ENCODE measurements at regions not wholly inside any gene's neighbourhood (a gene's known extent, or its start where the extent isn't known, plus 50 kb on each side); places are given as distances from the start of the nearest gene placed in this dataset.
"Not testable (repeated sequence)": the region's sequence is repeated elsewhere in the genome, so short reads cannot be mapped to it uniquely, and the experiment has no call there.

DNA sequence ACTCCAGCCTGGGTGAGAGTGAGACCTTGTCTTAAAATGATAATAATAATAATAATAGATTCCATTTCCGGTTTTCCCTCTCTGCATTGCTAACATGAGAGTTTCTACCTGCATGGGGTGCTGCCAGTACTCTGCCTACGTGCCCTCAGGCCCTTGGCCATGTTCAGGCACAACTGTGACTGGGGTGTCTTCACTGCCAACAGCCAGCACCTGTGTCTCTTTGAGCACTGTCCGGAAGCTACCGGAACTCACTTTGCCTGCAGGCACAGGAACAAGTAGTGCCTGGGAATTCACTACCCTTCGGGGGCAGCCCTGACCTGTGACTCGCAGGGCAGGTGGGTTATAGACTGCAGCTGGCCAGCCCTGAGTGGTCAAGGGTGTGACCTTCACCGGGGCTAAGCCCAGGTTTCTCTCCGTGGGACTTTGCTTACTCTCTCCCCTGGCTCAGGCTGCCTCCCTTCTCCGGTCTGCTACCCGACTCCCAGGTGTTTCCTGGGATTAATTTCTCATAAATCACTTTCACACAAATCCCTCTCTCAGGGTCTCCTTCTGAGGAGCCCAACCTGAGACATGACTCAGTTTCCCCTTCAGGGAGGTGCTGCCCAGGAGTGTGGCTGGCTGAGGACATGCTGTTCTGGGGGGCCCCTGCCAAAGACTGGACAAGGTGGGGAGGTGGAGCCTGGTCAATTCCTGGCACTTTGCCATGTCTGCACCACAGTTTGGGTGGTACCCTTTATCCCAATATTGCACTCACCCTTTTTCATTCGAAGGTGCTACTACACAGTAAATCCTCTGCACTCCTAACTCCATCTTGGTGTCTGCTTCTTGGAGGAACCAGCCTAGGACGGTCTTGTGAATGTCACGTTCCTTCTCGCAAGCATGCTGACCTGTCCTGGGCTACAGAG lies 79.5 kb upstream of the RALGAPA2 start:
- no peak for DNase-seq

DNA sequence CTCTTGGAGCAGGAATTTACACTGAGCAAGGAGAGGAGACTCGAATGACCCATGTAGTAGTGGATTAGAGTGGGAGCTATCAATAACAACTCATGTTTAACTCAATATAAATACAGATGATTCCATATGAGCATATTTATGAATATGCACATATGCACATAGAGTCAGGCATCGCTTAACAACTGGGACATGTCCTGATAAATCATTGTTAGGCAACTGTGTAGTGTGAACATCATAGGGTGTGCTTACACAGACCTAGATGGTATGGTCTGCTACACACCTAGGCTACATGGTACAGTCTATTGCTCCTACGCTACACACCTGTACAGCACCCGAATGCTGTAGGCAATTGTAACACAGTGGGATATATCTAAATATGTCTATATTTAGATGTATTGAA lies 75.9 kb upstream of the RALGAPA2 start:
- no peak for DNase-seq

DNA sequence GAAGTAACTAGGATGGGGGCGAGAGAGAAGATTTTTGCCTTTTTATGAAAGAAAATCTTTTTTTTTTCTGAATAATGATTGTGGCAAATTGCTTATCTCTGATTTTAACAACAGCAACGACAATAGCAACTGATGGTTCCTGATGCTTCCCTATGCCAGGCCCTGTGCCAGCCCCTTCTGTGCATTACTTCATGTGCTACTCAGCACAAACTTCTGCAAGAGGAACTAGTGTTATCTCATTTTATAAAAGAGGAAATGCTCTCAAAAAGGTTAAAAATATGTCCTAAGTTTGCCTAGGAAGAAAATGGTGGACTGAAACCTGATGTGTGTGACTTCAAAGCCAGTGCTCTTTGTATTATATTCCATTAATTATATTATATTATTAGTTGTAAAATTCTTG lies 74.0 kb upstream of the RALGAPA2 start:
- DNase-seq, result no peak

DNA sequence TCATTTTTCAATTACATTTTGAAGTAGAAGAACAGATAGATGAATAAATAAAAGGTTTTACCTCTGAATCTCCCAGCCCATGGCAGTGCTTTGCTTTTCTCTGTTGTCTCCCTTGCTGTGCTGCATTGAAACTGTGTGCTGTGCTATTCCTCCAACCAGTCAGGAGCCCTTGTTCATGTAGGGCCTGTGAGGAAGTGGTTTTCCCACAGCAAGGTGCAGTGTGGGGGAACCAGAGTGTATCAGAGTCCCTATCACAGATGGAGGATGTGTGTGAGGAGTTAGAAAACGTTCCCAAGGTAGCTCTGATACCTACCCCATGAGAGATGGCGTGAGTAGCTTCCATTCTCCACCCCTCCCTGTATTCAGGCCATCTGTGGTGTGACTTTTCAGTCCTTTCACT lies 72.8 kb upstream of the RALGAPA2 start:
- no peak for DNase-seq

DNA sequence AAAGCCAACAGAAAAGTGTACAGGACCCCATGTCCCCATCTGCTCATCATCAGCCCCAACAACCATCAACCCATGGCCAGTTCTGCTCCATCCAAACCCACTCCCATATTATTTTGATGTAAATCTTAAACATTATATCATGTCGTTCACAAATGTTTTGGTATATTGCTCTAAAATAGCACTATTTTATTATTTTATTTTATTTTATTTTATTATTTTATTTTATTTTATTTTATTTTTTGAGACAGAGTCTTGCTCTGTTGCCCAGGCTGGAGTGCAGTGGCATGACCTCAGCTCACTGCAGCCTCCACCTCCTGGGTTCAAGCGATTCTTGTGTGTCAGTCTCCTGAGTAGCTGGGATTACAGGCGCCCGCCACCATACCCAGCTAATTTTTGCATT lies 72.0 kb upstream of the RALGAPA2 start:
- DNase-seq, result not testable (repeated sequence)

DNA sequence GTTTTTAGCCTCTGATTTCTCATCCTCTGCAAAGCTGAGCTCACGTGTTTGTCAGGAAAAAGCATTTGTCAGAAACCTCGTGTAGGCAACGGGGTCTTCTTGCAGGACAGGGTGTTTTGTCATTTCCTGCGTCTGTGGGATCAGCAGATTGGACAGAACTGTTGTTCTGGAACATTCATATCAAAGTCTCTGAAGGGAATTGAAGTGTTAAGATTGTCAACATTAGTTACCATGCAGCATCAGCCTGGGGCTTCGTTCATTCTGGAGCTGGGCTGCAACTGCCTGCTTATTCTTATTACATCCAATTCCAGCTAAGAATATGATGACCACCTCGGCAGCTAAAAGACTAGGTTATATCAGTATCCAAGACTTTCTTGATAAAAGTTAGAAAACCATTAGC lies 71.0 kb upstream of the RALGAPA2 start:
- no peak for DNase-seq

DNA sequence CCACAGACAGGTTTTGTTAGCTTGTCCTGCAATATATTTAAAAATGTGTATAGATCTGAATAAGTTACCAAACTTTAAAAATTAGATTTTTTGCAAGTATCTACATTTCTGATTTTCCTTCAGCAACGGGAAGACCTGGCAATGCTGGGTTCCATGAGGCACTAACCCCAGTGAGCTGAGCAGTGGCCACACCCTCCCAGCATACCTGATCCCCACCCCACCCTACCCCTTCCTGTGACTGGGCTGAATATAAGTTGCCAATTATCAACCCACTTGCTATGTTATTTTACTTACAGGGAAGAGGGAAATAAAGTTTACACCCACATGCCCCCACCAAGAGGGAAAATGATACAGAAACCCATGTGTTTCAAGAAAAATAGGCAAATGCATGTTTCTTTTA lies 70.3 kb upstream of the RALGAPA2 start:
- no peak for DNase-seq

DNA sequence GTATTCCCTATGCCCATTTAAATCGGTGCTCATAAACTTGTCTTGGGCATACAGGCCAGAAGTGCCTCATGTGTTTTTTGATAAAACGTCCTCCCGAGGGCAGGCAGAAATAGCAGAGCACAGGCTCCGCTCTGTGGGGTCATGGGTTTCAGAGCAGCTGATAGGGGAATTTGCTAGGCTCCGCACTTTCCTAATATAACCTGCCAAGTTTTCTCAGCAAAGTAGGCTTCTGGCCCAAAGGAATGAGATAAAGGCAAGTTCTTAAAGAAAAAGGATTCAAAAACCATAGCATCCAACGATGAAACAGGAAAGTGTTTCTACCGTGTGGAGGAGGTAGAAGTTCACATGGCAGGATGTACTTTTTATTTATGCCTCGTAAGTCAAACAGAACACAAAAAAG lies 69.8 kb upstream of the RALGAPA2 start:
- DNase-seq, result no peak

DNA sequence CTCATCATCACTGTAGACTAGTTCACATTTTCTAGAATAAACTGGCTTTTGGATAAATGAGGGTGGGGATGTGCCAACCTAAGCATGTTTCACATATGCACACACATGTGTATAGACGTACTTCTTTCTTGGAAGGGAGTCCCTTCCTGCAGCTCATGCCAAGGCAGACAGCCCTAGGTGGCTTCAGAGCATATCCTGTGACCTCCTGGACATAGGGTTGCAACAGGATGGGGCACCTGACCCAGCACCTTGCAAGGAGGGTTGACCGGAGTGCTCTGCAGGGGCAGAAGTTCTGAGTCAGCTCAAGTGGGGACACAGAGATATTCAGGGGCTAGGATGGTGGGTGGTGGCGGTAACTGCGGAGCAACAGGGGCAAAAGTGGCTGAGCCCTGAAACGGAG lies 68.6 kb upstream of the RALGAPA2 start:
- no peak for DNase-seq

DNA sequence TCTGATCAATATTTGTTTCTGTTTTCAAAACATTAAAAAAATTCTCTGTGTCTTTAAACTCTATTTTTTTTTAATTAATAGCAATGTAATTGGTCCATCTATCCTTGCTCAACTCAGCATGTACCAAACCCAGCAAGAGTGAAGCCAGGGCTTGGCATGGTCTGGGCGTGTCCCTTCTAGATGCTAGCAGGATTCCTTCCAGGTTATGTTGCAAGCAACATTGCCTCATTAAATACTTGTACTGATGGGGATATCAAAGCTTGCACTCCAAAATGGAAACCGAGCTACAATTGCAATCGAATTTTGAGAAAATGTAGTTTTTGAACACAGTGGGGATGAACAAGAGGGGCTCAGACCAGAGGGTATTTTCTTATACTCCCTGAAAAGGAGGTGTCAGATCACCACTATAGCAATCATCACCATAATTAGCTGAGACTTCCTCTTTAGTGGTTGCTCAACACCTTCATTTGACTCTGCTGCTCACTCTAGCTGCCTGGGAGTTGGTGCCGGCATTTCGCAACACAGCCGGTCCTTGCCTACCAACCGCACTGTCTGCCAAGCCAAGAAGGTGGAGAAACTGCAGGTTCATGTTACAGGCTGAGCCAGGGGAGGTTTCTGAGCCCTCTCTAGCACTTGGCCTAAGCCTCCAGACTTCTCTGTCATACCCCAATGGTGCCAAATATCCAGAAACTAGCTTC lies 67.8 kb upstream of the RALGAPA2 start:
- peak; percentile 80 for DNase-seq

DNA sequence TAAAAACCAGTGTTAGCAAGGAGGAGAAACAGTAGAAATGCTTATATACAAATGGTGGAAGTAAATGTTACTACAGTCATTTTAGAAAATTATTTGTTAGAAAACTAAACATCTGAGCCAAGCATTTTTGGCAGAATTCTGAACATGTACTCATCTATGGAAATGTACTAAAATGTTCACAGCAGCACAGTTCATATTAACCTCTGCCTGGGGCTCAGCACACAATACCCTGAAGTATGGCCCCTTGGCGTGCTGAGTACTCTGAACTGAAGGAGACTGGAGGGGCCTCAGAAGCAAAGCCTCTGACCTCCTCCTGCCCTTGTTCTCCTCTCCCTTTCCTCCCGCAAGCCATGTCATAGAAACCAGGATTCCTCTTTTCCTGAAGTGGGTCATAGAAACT lies 66.2 kb upstream of the RALGAPA2 start:
- no peak for DNase-seq

DNA sequence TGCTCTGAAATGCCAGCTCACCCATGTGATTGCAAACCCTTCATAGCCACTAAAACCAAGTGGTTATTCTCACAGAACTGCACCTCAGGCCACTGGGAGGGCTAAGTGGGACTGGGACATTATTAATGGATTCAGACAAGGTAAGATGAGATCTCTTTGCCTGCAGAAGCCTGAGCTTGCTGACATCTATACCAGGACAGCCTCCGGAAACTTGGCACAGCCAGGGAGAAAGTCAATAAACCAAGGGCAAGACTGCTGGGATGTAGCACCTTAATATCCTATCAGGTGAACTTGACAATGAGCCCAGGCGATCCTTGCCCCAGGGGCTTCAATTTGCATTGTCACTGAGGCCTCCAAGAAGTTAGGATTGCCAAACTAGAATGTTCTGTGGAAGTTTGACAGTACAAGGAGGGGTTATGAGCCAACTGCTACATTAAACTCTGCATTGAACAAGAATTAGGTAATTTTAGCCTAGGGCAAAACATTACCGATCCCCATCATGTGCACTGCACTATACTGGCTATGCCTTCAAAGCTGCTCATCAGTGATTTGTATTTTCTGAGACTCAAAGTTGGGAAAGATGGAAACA lies 60.1 kb upstream of the RALGAPA2 start:
- DNase-seq, result peak; percentile 60

DNA sequence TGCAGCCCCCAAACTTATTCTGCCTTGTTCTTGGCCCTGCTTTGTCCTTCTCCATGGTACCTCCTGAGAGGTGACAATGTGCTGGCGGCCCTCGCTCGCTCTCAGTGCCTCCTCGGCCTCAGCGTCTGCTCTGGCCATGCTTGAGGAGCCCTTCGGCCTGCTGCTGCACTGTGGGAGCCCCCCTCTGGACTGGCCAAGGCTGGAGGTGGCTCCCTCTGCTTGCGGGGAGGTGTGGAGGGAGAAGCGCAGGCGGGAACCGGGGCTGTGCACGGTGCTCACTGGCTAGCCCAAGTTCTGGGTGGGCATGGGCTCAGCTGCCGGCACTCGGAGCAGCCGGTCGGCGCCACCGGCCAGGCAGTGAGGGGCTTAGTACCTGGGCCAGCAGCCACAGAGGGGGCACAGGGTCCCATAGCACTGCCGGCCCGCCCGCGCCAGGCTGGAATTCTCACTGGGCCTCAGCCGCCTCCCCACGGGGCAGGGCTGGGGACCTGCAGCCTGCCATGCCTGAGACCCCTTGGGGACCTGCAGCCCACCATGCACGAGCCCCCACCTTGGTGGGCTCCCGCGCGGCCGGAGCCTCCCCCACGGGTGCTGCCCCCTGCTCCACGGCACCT lies 55.9 kb upstream of the RALGAPA2 start:
- no peak for DNase-seq

DNA sequence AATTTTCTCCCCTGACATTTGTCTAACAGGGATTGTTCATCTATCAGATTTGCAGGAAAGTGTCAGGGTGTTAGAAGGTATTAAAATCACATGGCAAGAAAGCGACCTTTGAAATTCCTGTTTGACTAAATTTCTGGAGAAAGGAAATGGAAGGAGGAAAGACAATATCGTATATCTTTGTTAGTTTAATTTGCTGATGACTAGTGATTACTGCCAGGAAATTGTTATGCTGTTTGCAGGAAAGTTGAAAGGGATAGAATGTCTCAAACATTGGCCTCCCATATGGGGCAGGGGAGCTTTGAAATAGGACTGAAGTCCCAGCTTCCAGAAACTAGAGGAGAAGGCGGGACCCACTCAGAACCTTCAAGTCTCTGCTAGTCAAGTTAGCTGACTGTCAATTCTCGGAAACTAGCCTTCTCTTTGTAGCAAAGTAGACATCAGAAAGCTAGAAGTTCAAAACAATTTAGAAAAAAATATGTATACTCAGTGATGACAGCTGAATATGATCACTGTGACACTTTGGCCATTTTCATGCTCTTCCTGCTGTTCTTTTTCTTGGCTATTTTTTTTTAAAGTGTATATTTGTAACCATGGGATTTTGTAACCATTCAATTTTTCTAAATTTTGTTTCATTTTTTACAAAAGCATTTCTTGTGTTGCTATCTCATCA lies 53.4 kb upstream of the RALGAPA2 start:
- DNase-seq, result no peak

DNA sequence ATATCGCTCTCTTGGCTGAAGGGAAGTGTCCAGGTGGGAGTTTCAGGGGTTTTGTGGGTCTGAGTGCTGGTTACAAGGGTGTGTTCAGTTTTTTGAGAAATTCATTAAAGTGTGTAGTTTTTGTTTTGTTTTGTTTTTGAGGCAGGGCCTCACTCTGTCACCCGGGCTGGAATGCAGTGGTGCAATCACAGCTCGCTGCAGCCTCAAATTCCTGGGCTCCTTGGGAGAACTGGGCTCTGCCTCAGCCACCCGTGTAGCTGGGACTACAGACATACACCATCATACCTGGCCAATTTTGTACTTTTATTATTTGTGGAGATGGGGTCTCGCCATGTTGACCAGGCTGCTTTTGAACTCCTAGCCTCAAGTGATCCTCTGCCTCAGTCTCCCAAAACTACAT lies 51.2 kb upstream of the RALGAPA2 start:
- no peak for DNase-seq
